NCI-H510A (cell line): ENCODE measurements at regions not wholly inside any gene's neighbourhood (a gene's known extent, or its start where the extent isn't known, plus 50 kb on each side); places are given as distances from the start of the nearest gene placed in this dataset.

Experiments
- DNase-seq: peaks from one replicate; lab custom pipeline; 2025; lab: John Stamatoyannopoulos, UW

GRCh38 chr5:111004291-111004690 lies 67.2 kb upstream of the TSLP start:
- no peak for DNase-seq

- no peak for DNase-seq
Measured at GRCh38 chr5:111010783-111011182, 60.7 kb upstream of the TSLP start.

- DNase-seq, result no peak
Measured at GRCh38 chr5:111013011-111013410, 58.5 kb upstream of the TSLP start.

- no peak for DNase-seq
Measured at GRCh38 chr5:111016801-111017200, 54.7 kb upstream of the TSLP start.

DNA sequence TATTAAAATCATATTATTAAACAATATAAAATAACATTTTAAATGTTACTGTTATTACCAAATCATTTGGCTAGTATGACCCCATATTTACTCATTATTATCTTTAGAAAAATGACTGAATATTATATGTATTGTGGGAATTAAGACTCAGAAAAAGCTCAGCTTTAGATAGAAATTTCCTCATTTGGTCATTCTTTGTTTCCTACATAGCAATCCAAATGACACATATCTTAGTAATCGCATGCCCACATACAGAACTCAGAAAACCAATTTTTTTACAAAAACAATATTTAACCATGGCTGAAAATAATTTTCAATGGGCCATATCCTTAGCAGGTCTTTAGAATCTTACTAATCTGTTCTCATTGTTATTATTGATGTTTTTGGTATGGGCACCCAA lies 53.8 kb upstream of the TSLP start:
- DNase-seq, result no peak
